ENCODE measurements at regions not wholly inside any gene's neighbourhood (a gene's known extent, or its start where the extent isn't known, plus 50 kb on each side); places are given as distances from the start of the nearest gene placed in this dataset.

DNA sequence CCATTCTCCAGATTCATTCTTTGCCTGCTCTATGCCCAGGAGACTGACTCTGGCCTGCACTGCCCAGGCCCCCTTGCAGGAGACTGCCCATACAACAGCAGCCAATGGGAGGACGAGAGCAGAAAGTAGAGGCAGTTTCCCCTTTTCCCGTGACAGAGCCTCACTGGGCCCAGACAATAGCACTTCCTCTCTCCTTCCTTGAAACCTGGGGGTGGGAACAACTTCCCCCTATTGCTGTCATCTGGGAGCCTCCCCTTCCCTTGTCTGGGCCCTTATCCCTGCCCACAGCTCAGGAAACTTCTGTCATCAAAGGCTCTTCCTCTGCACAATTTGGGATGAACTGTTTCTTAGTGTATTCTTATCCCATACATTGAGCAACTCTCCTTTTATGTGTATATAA is 60.8 kb upstream of the KCNJ15 start:
- DNase-seq (ENCODE audit: low read depth in 2 of 2): no peak

DNA sequence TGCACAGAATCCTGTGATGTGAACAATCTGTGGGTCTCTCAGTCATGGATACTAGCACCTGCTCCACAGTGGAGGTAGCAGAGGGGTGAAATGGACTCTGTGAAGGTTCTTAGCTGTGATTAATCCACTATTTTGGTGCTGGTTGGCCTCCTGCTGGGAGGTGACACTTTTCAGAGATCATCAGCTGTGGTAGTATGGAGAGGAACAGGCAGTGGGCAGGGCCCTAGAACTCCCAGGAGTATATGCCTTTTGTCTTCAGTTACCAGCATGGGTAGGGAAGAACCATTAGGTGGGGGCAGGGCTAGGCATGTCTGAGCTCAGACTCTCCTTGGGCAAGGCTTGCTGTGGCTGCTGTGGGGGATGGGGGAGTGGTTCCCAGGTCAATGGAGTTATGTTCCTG is 54.0 kb upstream of the KCNJ15 start:
- DNase-seq (ENCODE audit: low read depth in 2 of 2): no peak

DNA sequence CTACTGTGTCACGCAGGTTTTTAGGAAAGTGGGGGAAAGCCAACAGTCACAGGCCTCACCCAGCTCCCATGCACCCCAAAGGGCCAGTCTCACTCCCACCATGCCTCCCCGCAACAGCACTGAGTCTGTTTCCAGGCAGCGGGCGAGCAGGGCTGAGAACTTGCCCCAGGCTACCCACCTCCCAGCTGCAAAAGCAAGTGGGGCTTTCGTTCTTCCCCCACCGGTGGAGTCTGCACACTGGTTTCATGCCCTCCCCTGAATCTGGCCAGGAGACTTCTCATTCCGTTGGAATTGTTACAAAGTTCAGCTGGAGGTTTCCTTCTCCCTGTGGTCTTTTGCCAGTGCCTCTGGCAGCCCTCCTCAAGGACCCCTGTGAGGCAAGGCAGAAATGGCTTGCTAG is 53.6 kb upstream of the KCNJ15 start:
- no peak for DNase-seq (ENCODE audit: low read depth in 2 of 2)

DNA sequence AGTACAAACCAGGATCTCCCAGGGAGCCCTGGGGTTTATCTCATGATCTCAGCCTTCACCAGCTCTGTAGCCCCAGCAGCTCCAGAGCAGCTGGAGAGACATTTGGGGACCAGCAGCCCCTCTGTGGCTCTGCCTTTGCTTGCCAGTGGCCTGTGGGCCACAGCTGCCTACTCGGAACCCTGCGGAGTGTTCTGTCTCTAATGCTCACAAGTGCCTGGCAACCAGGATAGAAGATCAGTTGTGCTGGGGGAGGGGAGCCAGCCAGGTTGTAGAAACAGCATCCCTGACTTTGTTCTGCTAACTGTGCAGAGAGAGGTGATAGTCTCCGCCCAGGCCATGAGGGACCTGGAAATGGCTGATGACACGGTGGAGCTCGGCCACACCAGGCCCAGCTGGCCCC is 50.9 kb upstream of the KCNJ15 start:
- DNase-seq (ENCODE audit: low read depth in 2 of 2): no peak

DNA sequence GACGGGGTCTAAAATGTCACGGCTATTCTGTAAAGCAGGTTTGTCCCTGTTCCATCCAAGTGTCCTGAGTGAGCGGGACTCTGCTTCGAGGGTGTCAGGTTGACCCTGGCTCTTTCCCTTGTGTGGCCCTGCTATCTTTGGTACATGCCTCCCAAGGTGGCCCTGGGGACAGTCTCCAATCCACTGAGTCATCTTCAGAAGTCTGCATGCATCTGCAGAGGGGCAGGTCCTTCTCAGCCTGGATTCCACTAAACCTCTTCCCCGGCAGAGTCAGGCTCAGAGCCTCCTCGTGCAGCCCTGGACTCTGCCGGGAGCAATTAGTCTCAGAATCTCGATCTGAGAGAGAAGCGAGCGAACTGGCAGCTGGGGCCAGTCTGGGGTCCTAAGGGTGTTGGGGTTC is 50.1 kb upstream of the KCNJ15 start:
- DNase-seq (ENCODE audit: low read depth in 2 of 2): no peak

Data from stimulated activated CD4-positive, alpha-beta T cell treated with anti-CD3 and anti-CD28 coated beads, Interleukin-1b, Interleukin-23, amount 100 ng/mL, for 4 hours (primary cell).